Mucosa of stomach (tissue), 1 donor: ENCODE measurements at regions not wholly inside any gene's neighbourhood (a gene's known extent, or its start where the extent isn't known, plus 50 kb on each side); places are given as distances from the start of the nearest gene placed in this dataset.
"Not testable (repeated sequence)": the region's sequence is repeated elsewhere in the genome, so short reads cannot be mapped to it uniquely, and the experiment has no call there.

Experiments used
- H3K27me3 ChIP-seq: one replicate; pipeline ENCODE4 v1.7.0; 2013; ENCODE audit warnings: mild to moderate bottlenecking, low read length; ENCODE audit not compliant: control insufficient read depth, insufficient read depth
- H3K36me3 ChIP-seq: one replicate; pipeline ENCODE4 v1.7.0; 2013; ENCODE audit warnings: low read length; ENCODE audit not compliant: control insufficient read depth, insufficient read depth
- H3K4me1 ChIP-seq: one replicate; pipeline ENCODE4 v1.7.0; 2013; ENCODE audit warnings: mild to moderate bottlenecking, low read length; ENCODE audit not compliant: control insufficient read depth, insufficient read depth
- H3K4me3 ChIP-seq: one replicate; pipeline ENCODE4 v1.7.0; 2013; ENCODE audit warnings: low read length
- H3K9ac ChIP-seq: one replicate; pipeline ENCODE4 v1.7.0; 2013; ENCODE audit warnings: mild to moderate bottlenecking, low read length, moderate library complexity
- H3K9me3 ChIP-seq: one replicate; pipeline ENCODE4 v1.7.0; 2013; ENCODE audit warnings: mild to moderate bottlenecking, low read length, moderate library complexity; ENCODE audit not compliant: control insufficient read depth
- donor health status: Pancreatic carcinoma.

GRCh38 chr2:187686416-187687024 lies 132.3 kb upstream of the TFPI start:
- H3K36me3 ChIP-seq: no peaks in the 10 kb centered on the region
- no peaks in the 10 kb centered on the region for H3K9me3 ChIP-seq
- no peak overlapping the region for H3K4me3 ChIP-seq
- no peaks in the 10 kb centered on the region for H3K27me3 ChIP-seq
- H3K9ac ChIP-seq: no peak overlapping the region
- H3K4me1 ChIP-seq: no peaks in the 10 kb centered on the region

- H3K9ac ChIP-seq: no peak overlapping the region
- no peaks in the 10 kb centered on the region for H3K36me3 ChIP-seq
- H3K4me3 ChIP-seq: no peak overlapping the region
- H3K4me1 ChIP-seq: no peaks in the 10 kb centered on the region
- no peaks in the 10 kb centered on the region for H3K27me3 ChIP-seq
- H3K9me3 ChIP-seq: no peaks in the 10 kb centered on the region
These were observed 133.3 kb upstream of the TFPI start for GRCh38 chr2:187687585-187687984.

- Histone ChIP-seq H3K9ac (no peak overlapping the region), H3K9me3 (no peaks in the 10 kb centered on the region), H3K27me3 (no peaks in the 10 kb centered on the region), H3K4me3 (no peak overlapping the region), H3K36me3 (no peaks in the 10 kb centered on the region), H3K4me1 (no peaks in the 10 kb centered on the region)
These were observed 135.1 kb upstream of the TFPI start for GRCh38 chr2:187689372-187689771.

GRCh38 chr2:187693923-187694322 lies 139.7 kb upstream of the TFPI start:
- Histone ChIP-seq H3K36me3 (no peaks in the 10 kb centered on the region), H3K9ac (no peak overlapping the region), H3K4me3 (no peak overlapping the region), H3K9me3 (no peaks in the 10 kb centered on the region), H3K27me3 (no peaks in the 10 kb centered on the region), H3K4me1 (no peaks in the 10 kb centered on the region)

- H3K4me3 ChIP-seq, H3K36me3 ChIP-seq, H3K27me3 ChIP-seq, H3K9me3 ChIP-seq, H3K9ac ChIP-seq, H3K4me1 ChIP-seq: not testable (repeated sequence)
These were observed 142.4 kb upstream of the TFPI start for GRCh38 chr2:187696644-187697043.

GRCh38 chr2:187698374-187699110 lies 144.3 kb upstream of the TFPI start:
- H3K9ac ChIP-seq: no peak overlapping the region
- H3K4me3 ChIP-seq: no peak overlapping the region
- H3K27me3 ChIP-seq: no peaks in the 10 kb centered on the region
- H3K4me1 ChIP-seq: no peaks in the 10 kb centered on the region
- no peaks in the 10 kb centered on the region for H3K9me3 ChIP-seq
- no peaks in the 10 kb centered on the region for H3K36me3 ChIP-seq

GRCh38 chr2:187702157-187702556 lies 147.9 kb upstream of the TFPI start:
- Histone ChIP-seq H3K27me3 (no peaks in the 10 kb centered on the region), H3K4me3 (no peak overlapping the region), H3K9ac (no peak overlapping the region), H3K36me3 (no peaks in the 10 kb centered on the region), H3K9me3 (no peaks in the 10 kb centered on the region), H3K4me1 (no peaks in the 10 kb centered on the region)

- Histone ChIP-seq H3K4me1 (no peaks in the 10 kb centered on the region), H3K36me3 (no peaks in the 10 kb centered on the region), H3K27me3 (no peaks in the 10 kb centered on the region), H3K4me3 (no peak overlapping the region), H3K9me3 (no peaks in the 10 kb centered on the region), H3K9ac (no peak overlapping the region)
These were observed 154.0 kb upstream of the TFPI start for GRCh38 chr2:187708272-187708671.

GRCh38 chr2:187709065-187709464 lies 154.8 kb upstream of the TFPI start:
- Histone ChIP-seq H3K9me3 (no peaks in the 10 kb centered on the region), H3K9ac (no peak overlapping the region), H3K4me3 (no peak overlapping the region), H3K27me3 (no peaks in the 10 kb centered on the region), H3K36me3 (no peaks in the 10 kb centered on the region), H3K4me1 (no peaks in the 10 kb centered on the region)

GRCh38 chr2:187710791-187711521 lies 156.7 kb upstream of the TFPI start:
- Histone ChIP-seq H3K4me1 (no peaks in the 10 kb centered on the region), H3K36me3 (no peaks in the 10 kb centered on the region), H3K9me3 (no peaks in the 10 kb centered on the region), H3K27me3 (no peaks in the 10 kb centered on the region), H3K4me3 (no peak overlapping the region), H3K9ac (no peak overlapping the region)

- Histone ChIP-seq H3K4me1 (no peaks in the 10 kb centered on the region), H3K27me3 (no peaks in the 10 kb centered on the region), H3K9ac (no peak overlapping the region), H3K9me3 (no peaks in the 10 kb centered on the region), H3K4me3 (no peak overlapping the region), H3K36me3 (no peaks in the 10 kb centered on the region)
These were observed 161.4 kb upstream of the TFPI start for GRCh38 chr2:187715590-187715989.

GRCh38 chr2:187716301-187716700 lies 162.1 kb upstream of the TFPI start:
- no peak overlapping the region for H3K9ac ChIP-seq
- H3K27me3 ChIP-seq: no peaks in the 10 kb centered on the region

More at GRCh38 chr2:187716301-187716700, 162.1 kb upstream of the TFPI start:
- no peaks in the 10 kb centered on the region for H3K9me3 ChIP-seq
- H3K4me3 ChIP-seq: no peak overlapping the region
- H3K4me1 ChIP-seq: no peaks in the 10 kb centered on the region
- no peaks in the 10 kb centered on the region for H3K36me3 ChIP-seq
